CD4-positive, alpha-beta T cell (primary cell): ENCODE measurements at regions not wholly inside any gene's neighbourhood (a gene's known extent, or its start where the extent isn't known, plus 50 kb on each side); places are given as distances from the start of the nearest gene placed in this dataset.

ENCODE experiments used
- ATAC-seq: fragments of 200-7000 bp; cut with Tn5 transposase; one replicate; pipeline ENCODE4 v1.10.0; 2022; ENCODE audit warnings: mild to moderate bottlenecking; ENCODE audit not compliant: poor library complexity
- CTCF ChIA-PET: fragments of 350-600 bp; sonication (Branson Sonifier 250); formaldehyde crosslinking; loops from one replicate; lab custom pipeline; 2021; ENCODE audit warnings: antibody characterized with exemption, inconsistent platforms; lab: Charles Lee
- POLR2A ChIA-PET: fragments of 350-600 bp; sonication (Branson Sonifier 250); formaldehyde crosslinking; loops from one replicate; lab custom pipeline; 2021; ENCODE audit warnings: antibody characterized with exemption, inconsistent platforms; lab: Charles Lee
- DNase-seq, 14 experiments: peaks; one replicate each; pipeline ENCODE4 v3.0.0-alpha.2; 2013 to 2020; ENCODE audit warnings: mixed read lengths in 2 of 14
- H3K27ac ChIP-seq, 2 donors: one replicate each; pipeline versions ENCODE4 v1.5.1 to v1.7.0; 2013; ENCODE audit warnings: low read length in 2 of 2, low read depth in 1 of 2, mild to moderate bottlenecking in 1 of 2
- H3K27me3 ChIP-seq, 2 experiments: 1 replicate in 1 of 2; 2 replicates in 1 of 2; pipeline versions ENCODE4 v1.6.1 to v1.7.0; 2013; ENCODE audit warnings: low read length in 2 of 2, control low read depth in 1 of 2, mild to moderate bottlenecking in 1 of 2, moderate library complexity in 1 of 2; ENCODE audit not compliant: insufficient read depth in 2 of 2, control insufficient read depth in 1 of 2
- H3K36me3 ChIP-seq: one replicate; pipeline ENCODE4 v1.6.1; 2013; ENCODE audit warnings: low read length, control low read depth; ENCODE audit not compliant: insufficient read depth
- H3K4me1 ChIP-seq: one replicate; pipeline ENCODE4 v1.6.1; 2013; ENCODE audit warnings: low read length, control low read depth; ENCODE audit not compliant: insufficient read depth
- H3K4me3 ChIP-seq: one replicate; pipeline ENCODE4 v1.5.1; 2013; ENCODE audit warnings: mild to moderate bottlenecking, low read length, moderate library complexity
- H3K9me3 ChIP-seq, 2 experiments: 1 replicate in 1 of 2; 2 replicates in 1 of 2; pipeline versions ENCODE4 v1.6.1 to v1.7.0; 2013; ENCODE audit warnings: low read length in 2 of 2, mild to moderate bottlenecking in 2 of 2, control low read depth in 1 of 2, moderate library complexity in 1 of 2; ENCODE audit not compliant: control insufficient read depth in 1 of 2, insufficient read depth in 1 of 2
- H3K27ac Mint-ChIP-seq: one replicate; pipeline ENCODE4 v1.8.0; 2020; ENCODE audit warnings: mixed read lengths
- H3K27me3 Mint-ChIP-seq: one replicate; pipeline ENCODE4 v1.8.0; 2021; ENCODE audit warnings: mixed read lengths
- H3K36me3 Mint-ChIP-seq: one replicate; pipeline ENCODE4 v1.8.0; 2021; ENCODE audit warnings: low read depth, mixed read lengths
- H3K4me1 Mint-ChIP-seq: one replicate; pipeline ENCODE4 v1.8.0; 2021; ENCODE audit warnings: low read depth, mixed read lengths
- H3K4me3 Mint-ChIP-seq: one replicate; pipeline ENCODE4 v1.8.0; 2020; ENCODE audit warnings: mild to moderate bottlenecking, mixed read lengths
- H3K9me3 Mint-ChIP-seq: one replicate; pipeline ENCODE4 v1.8.0; 2020; ENCODE audit warnings: mixed read lengths
- CTCF ChIP-seq: fragments of 200-600 bp; IDR thresholded peaks from one replicate; pipeline ENCODE4 v1.8.0; 2022; ENCODE audit warnings: antibody characterized with exemption, mild to moderate bottlenecking
- intact Hi-C, 2 experiments: fragments of 100-400 bp; cut with DNase I in 1 of 2; cut with micrococcal nuclease in 1 of 2; formaldehyde crosslinking; loops; one replicate each; pipeline versions ENCODE4 v1.15.1 to v1.9.0; 2023 to 2025; cut with DNase I, micrococcal nuclease

GRCh38 chr11:69582756-69583467 lies 58.0 kb upstream of the CCND1 start:
- Mint-ChIP-seq H3K9me3 (no peaks in the 10 kb centered on the region), H3K27me3 (peaks cover 18% of the 10 kb centered on the region), H3K27ac (no peak overlapping the region), H3K4me3 (no peak overlapping the region), H3K4me1 (no peaks in the 10 kb centered on the region), H3K36me3 (no peaks in the 10 kb centered on the region)
- no peaks in the 10 kb centered on the region for H3K4me1 ChIP-seq
- intact Hi-C loops: no loop called here
- ATAC-seq: no peak
- no peak overlapping the region for H3K4me3 ChIP-seq
- CTCF ChIA-PET: no interaction called here
- H3K27ac ChIP-seq: no peak overlapping the region
- TF ChIP-seq CTCF: no peak
- H3K9me3 ChIP-seq: peaks cover 0 to 4% of the 10 kb centered on the region in 2 experiments
- POLR2A ChIA-PET: no interaction called here
- H3K27me3 ChIP-seq: peaks cover 0 to 4% of the 10 kb centered on the region in 2 experiments
- no peak for DNase-seq
- no peaks in the 10 kb centered on the region for H3K36me3 ChIP-seq

DNA sequence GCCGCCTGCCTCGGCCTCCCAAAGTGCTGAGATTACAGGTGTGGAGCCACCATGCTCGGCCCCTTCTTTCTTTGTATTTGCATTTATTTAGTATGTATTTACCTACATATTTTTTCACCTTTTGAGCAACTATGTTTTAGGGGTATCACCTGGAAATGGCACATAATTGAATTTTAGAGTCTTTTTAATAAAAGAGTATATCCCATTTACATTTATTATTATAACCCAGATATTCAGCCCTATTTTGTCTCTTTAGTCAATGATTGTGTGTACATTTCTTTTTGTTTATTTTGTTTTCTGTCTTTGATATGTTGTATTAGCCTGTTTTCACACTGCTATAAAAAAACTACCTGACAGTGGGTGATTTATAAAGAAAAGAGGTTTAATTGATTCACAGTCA lies 56.8 kb upstream of the CCND1 start:
- H3K36me3 Mint-ChIP-seq: no peaks in the 10 kb centered on the region
- no peaks in the 10 kb centered on the region for H3K9me3 Mint-ChIP-seq
- Histone ChIP-seq H3K4me3 (no peak overlapping the region), H3K27ac (no peak overlapping the region), H3K27me3 (no peaks in the 10 kb centered on the region), H3K36me3 (no peaks in the 10 kb centered on the region), H3K9me3 (peaks cover 0 to 4% of the 10 kb centered on the region in 2 experiments), H3K4me1 (no peaks in the 10 kb centered on the region)
- TF ChIP-seq CTCF: no peak
- CTCF ChIA-PET: no interaction called here
- ATAC-seq: no peak
- POLR2A ChIA-PET: no interaction called here
- H3K4me1 Mint-ChIP-seq: no peaks in the 10 kb centered on the region
- no peak overlapping the region for H3K4me3 Mint-ChIP-seq
- H3K27ac Mint-ChIP-seq: no peak overlapping the region
- H3K27me3 Mint-ChIP-seq: peaks cover 12% of the 10 kb centered on the region
- intact Hi-C loops: no loop called here
- DNase-seq: no peak

DNA sequence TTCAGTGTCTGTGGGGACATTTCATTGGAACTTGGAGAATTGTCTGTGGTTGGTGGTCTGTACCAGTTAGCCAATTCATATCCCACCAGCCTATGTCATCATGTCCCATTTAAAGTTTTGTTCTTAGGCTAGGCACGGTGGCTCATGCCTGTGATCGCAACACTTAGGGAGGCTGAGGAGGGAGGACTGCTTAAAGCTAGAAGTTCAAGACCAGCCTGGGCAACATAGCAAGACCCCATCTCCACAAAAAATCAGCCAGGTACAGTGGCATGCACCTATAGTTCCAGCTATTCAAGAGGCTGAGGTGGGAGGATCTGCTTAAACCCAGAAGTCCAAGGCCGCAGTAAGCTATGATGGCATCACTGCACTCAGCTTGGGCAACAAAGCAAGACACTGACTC lies 55.6 kb upstream of the CCND1 start:
- Mint-ChIP-seq H3K4me3 (no peak overlapping the region), H3K9me3 (no peaks in the 10 kb centered on the region), H3K4me1 (no peaks in the 10 kb centered on the region), H3K27me3 (peaks cover 10% of the 10 kb centered on the region), H3K36me3 (no peaks in the 10 kb centered on the region), H3K27ac (no peak overlapping the region)
- H3K4me3 ChIP-seq: no peak overlapping the region
- no peak overlapping the region for H3K27ac ChIP-seq
- DNase-seq: no peak
- H3K9me3 ChIP-seq: peaks cover 0 to 4% of the 10 kb centered on the region in 2 experiments
- POLR2A ChIA-PET: no interaction called here
- no peak for ATAC-seq
- TF ChIP-seq CTCF: no peak
- intact Hi-C loops: no loop called here
- no peaks in the 10 kb centered on the region for H3K36me3 ChIP-seq
- CTCF ChIA-PET: interaction anchor here (1.3 kb wide), 1 partner anchor 18 kb away, joined by 3 read pairs; no protein-coding TSS in a partner anchor
- no peaks in the 10 kb centered on the region for H3K27me3 ChIP-seq
- H3K4me1 ChIP-seq: no peaks in the 10 kb centered on the region
